ENCODE measurements at regions not wholly inside any gene's neighbourhood (a gene's known extent, or its start where the extent isn't known, plus 50 kb on each side); places are given as distances from the start of the nearest gene placed in this dataset.
"Not testable (repeated sequence)": the region's sequence is repeated elsewhere in the genome, so short reads cannot be mapped to it uniquely, and the experiment has no call there.

GRCh38 chr1:234865171-234866006, 255.4 kb upstream of the IRF2BP2 start:
- no peak for DNase-seq (ENCODE audit: low read depth)

- DNase-seq (ENCODE audit: low read depth), result no peak
These were observed 254.1 kb upstream of the IRF2BP2 start for GRCh38 chr1:234864116-234864515.

- no peak for DNase-seq (ENCODE audit: low read depth)
These were observed 253.6 kb upstream of the IRF2BP2 start for GRCh38 chr1:234863551-234863971.

GRCh38 chr1:234862944-234863515, 253.1 kb upstream of the IRF2BP2 start:
- DNase-seq (ENCODE audit: low read depth), result no peak

GRCh38 chr1:234862360-234862943, 252.5 kb upstream of the IRF2BP2 start:
- DNase-seq (ENCODE audit: low read depth), result no peak

GRCh38 chr1:234861761-234862160, 251.8 kb upstream of the IRF2BP2 start:
- no peak for DNase-seq (ENCODE audit: low read depth)

- DNase-seq (ENCODE audit: low read depth), result no peak
These were observed 251.1 kb upstream of the IRF2BP2 start for GRCh38 chr1:234861024-234861620.

- no peak for DNase-seq (ENCODE audit: low read depth)
These were observed 248.7 kb upstream of the IRF2BP2 start for GRCh38 chr1:234858722-234859121.

- DNase-seq (ENCODE audit: low read depth), result no peak
These were observed 246.9 kb upstream of the IRF2BP2 start for GRCh38 chr1:234856845-234857245.

GRCh38 chr1:234855851-234856250, 245.9 kb upstream of the IRF2BP2 start:
- DNase-seq (ENCODE audit: low read depth), result no peak

- DNase-seq (ENCODE audit: low read depth), result no peak
These were observed 244.7 kb upstream of the IRF2BP2 start for GRCh38 chr1:234854645-234855039.

GRCh38 chr1:234853906-234854644, 244.1 kb upstream of the IRF2BP2 start:
- DNase-seq (ENCODE audit: low read depth), result no peak

- no peak for DNase-seq (ENCODE audit: low read depth)
These were observed 242.7 kb upstream of the IRF2BP2 start for GRCh38 chr1:234852659-234853058.

GRCh38 chr1:234851450-234852438, 241.8 kb upstream of the IRF2BP2 start:
- DNase-seq (ENCODE audit: low read depth), result no peak

GRCh38 chr1:234849832-234850231, 239.9 kb upstream of the IRF2BP2 start:
- no peak for DNase-seq (ENCODE audit: low read depth)

- DNase-seq (ENCODE audit: low read depth), result no peak
These were observed 239.1 kb upstream of the IRF2BP2 start for GRCh38 chr1:234848972-234849649.

- DNase-seq (ENCODE audit: low read depth), result not testable (repeated sequence)
These were observed 236.8 kb upstream of the IRF2BP2 start for GRCh38 chr1:234846813-234847212.

GRCh38 chr1:234845836-234846235, 235.9 kb upstream of the IRF2BP2 start:
- no peak for DNase-seq (ENCODE audit: low read depth)

- no peak for DNase-seq (ENCODE audit: low read depth)
These were observed 235.2 kb upstream of the IRF2BP2 start for GRCh38 chr1:234845097-234845660.

- no peak for DNase-seq (ENCODE audit: low read depth)
These were observed 234.6 kb upstream of the IRF2BP2 start for GRCh38 chr1:234844479-234845031.

All from stimulated activated CD8-positive, alpha-beta memory T cell treated with anti-CD3 and anti-CD28 coated beads, Interleukin-15, amount 100 ng/mL, for 1 hour (primary cell).